ENCODE measurements at regions not wholly inside any gene's neighbourhood (a gene's known extent, or its start where the extent isn't known, plus 50 kb on each side); places are given as distances from the start of the nearest gene placed in this dataset.
A peak's percentile ranks its signal among the peaks of the same experiment; 100 is the strongest.

GRCh38 chr9:107940616-107941595 lies 451.3 kb upstream of the KLF4 start:
- Histone ChIP-seq H3K36me3 (no peaks in the 10 kb centered on the region), H3K4me1 (ENCODE audit: low read depth) (no peaks in the 10 kb centered on the region), H3K4me3 (no peak overlapping the region), H3K9me3 (ENCODE audit: low read depth) (no peaks in the 10 kb centered on the region), H3K27me3 (no peaks in the 10 kb centered on the region), H3K27ac (no peak overlapping the region)
- TF ChIP-seq CTCF (IDR thresholded peaks at IDR 0.05; ENCODE audit: low read depth, low read length): no peak
- DNase-seq (ENCODE audit: low read depth in 1 of 2, low spot score in 1 of 2): no peak

GRCh38 chr9:107938801-107939386 lies 449.3 kb upstream of the KLF4 start:
- Histone ChIP-seq H3K9me3 (ENCODE audit: low read depth) (no peaks in the 10 kb centered on the region), H3K4me3 (no peak overlapping the region), H3K4me1 (ENCODE audit: low read depth) (no peaks in the 10 kb centered on the region), H3K27me3 (no peaks in the 10 kb centered on the region), H3K36me3 (no peaks in the 10 kb centered on the region), H3K27ac (no peak overlapping the region)
- DNase-seq (ENCODE audit: low read depth in 1 of 2, low spot score in 1 of 2): no peak
- TF ChIP-seq CTCF (IDR thresholded peaks at IDR 0.05; ENCODE audit: low read depth, low read length): no peak

DNA sequence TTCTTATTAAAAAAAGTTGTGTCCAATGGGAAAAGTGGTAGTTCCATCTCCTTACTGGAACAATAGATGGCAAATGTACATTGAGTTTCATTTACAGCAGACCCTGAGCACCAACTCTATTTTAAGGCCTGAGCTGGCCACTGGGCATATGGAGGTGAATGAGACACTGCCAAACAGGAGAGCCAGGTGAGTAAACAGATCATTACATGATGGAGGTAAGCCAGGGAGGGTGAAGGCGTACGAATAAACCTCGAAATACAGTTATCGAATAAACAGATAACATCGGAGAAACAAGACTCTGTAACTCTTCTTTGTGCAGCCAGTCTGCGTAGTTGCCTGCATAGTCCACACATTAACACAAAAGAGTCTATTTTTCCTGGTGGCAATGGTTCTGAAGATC lies 446.4 kb upstream of the KLF4 start:
- H3K27me3 ChIP-seq: no peaks in the 10 kb centered on the region
- no peak for TF ChIP-seq CTCF (IDR thresholded peaks at IDR 0.05; ENCODE audit: low read depth, low read length)

GRCh38 chr9:107933516-107933915 lies 443.9 kb upstream of the KLF4 start:
- no peak for TF ChIP-seq CTCF (IDR thresholded peaks at IDR 0.05; ENCODE audit: low read depth, low read length)
- no peaks in the 10 kb centered on the region for H3K36me3 ChIP-seq
- no peak overlapping the region for H3K27ac ChIP-seq
- H3K4me1 ChIP-seq (ENCODE audit: low read depth): no peaks in the 10 kb centered on the region
- no peaks in the 10 kb centered on the region for H3K9me3 ChIP-seq (ENCODE audit: low read depth)
- H3K27me3 ChIP-seq: no peaks in the 10 kb centered on the region
- DNase-seq (ENCODE audit: low read depth in 1 of 2, low spot score in 1 of 2): no peak
- no peak overlapping the region for H3K4me3 ChIP-seq

More for the DNA sequence above, 446.4 kb upstream of the KLF4 start:
- H3K36me3 ChIP-seq: no peaks in the 10 kb centered on the region
- H3K4me3 ChIP-seq: no peak overlapping the region
- no peak for DNase-seq (ENCODE audit: low read depth in 1 of 2, low spot score in 1 of 2)
- no peak overlapping the region for H3K27ac ChIP-seq
- H3K4me1 ChIP-seq (ENCODE audit: low read depth): no peaks in the 10 kb centered on the region
- H3K9me3 ChIP-seq (ENCODE audit: low read depth): no peaks in the 10 kb centered on the region

DNA sequence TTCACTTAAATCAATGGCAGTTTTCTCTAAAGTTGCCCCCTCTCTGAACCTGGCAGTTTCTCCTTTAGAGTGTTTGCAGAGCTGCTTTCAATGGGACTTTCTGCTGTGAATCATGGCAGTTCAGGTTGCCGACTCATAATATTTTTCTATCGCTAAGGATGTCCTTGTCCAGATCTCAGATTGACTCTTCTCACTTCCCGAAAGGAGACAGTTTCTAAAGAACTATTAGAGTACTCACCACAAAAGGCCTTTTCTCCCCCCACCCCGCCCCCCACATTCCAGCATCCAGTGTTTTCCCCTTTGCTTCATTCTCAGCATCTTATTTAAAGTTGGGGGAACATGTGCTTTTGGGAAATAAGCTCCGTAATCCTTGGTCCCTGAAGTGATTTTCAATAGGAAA lies 443.5 kb upstream of the KLF4 start:
- Histone ChIP-seq H3K4me3 (no peak overlapping the region), H3K9me3 (ENCODE audit: low read depth) (no peaks in the 10 kb centered on the region), H3K36me3 (no peaks in the 10 kb centered on the region), H3K27ac (no peak overlapping the region), H3K4me1 (ENCODE audit: low read depth) (no peaks in the 10 kb centered on the region), H3K27me3 (no peaks in the 10 kb centered on the region)
- no peak for TF ChIP-seq CTCF (IDR thresholded peaks at IDR 0.05; ENCODE audit: low read depth, low read length)
- DNase-seq (ENCODE audit: low read depth in 1 of 2, low spot score in 1 of 2): peak in 1 of 2 donors; percentile 20
